WTC11 (cell line): ENCODE measurements at regions not wholly inside any gene's neighbourhood (a gene's known extent, or its start where the extent isn't known, plus 50 kb on each side); places are given as distances from the start of the nearest gene placed in this dataset.

Source experiments
- ESRRA ChIP-seq: sonication (generic); formaldehyde crosslinking; IDR thresholded peaks from 2 replicates; pipeline ENCODE4 v1.8.1; 2022; ENCODE audit warnings: mild to moderate bottlenecking, missing genetic modification reagents, borderline replicate concordance
- TF ChIP-seq, protein P1 (sequence below): fragments of 250-450 bp; sonication (Bioruptor Pico); IDR thresholded peaks from 2 replicates; pipeline ENCODE4 v1.9.0; 2021; ENCODE audit warnings: mild to moderate bottlenecking

DNA sequence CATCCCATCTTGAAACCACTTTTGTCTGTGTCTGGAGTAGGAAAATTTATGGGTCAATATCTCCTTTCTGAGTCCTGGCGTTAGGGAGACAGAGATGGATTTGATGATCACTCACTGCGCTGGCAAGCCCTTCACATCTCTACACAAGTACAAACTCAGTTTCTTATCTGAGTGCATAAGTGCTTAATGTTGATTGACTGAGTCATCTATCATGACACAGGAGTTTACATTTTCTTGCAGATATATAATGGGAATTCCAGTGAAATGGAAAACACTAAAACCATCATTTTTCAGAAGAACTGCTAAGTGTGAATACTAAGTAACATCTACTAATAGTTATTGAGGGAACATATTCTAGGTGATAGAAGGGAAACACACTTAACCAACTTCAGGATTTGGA is 763.9 kb upstream of the COBL start:
- TF ChIP-seq, protein P1, sequence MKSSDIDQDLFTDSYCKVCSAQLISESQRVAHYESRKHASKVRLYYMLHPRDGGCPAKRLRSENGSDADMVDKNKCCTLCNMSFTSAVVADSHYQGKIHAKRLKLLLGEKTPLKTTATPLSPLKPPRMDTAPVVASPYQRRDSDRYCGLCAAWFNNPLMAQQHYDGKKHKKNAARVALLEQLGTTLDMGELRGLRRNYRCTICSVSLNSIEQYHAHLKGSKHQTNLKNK (CRISPR knock-in tag): no peak
- no peak for TF ChIP-seq ESRRA
